GM23248 (cell line): ENCODE measurements at regions not wholly inside any gene's neighbourhood (a gene's known extent, or its start where the extent isn't known, plus 50 kb on each side); places are given as distances from the start of the nearest gene placed in this dataset.

Experiments
- DNase-seq: peaks from one replicate; pipeline ENCODE4 v3.0.0-alpha.2; 2015
- H2AFZ ChIP-seq: fragments of 200-600 bp; sonication (generic); 2 replicates; pipeline ENCODE4 v1.6.1; 2016; ENCODE audit warnings: antibody characterized with exemption
- H3F3A ChIP-seq: fragments of 200-600 bp; sonication (generic); 2 replicates; pipeline ENCODE4 v1.6.1; 2016; ENCODE audit warnings: mild to moderate bottlenecking, antibody characterized with exemption, mixed run types; ENCODE audit not compliant: insufficient read depth
- H3K27ac ChIP-seq: fragments of 200-600 bp; sonication (generic); 2 replicates; pipeline ENCODE4 v1.5.1; 2016; ENCODE audit warnings: mild to moderate bottlenecking
- H3K27me3 ChIP-seq: fragments of 200-600 bp; sonication (generic); replicated peaks from 2 replicates; pipeline ENCODE4 v1.6.1; 2016; ENCODE audit warnings: mild to moderate bottlenecking; ENCODE audit not compliant: insufficient read depth
- H3K36me3 ChIP-seq: fragments of 200-600 bp; sonication (generic); 2 replicates; pipeline ENCODE4 v1.6.1; 2016; ENCODE audit warnings: low read depth, mild to moderate bottlenecking
- H3K4me1 ChIP-seq: fragments of 200-600 bp; sonication (generic); 2 replicates; pipeline ENCODE4 v1.6.1; 2016; ENCODE audit warnings: mild to moderate bottlenecking; ENCODE audit not compliant: insufficient read depth
- H3K4me2 ChIP-seq: fragments of 200-600 bp; sonication (generic); one replicate; pipeline ENCODE4 v1.6.1; 2016; ENCODE audit warnings: mild to moderate bottlenecking; ENCODE audit not compliant: unreplicated experiment
- H3K4me3 ChIP-seq: fragments of 200-600 bp; sonication (generic); 2 replicates; pipeline ENCODE4 v1.5.1; 2016; ENCODE audit warnings: mild to moderate bottlenecking
- H3K79me2 ChIP-seq: fragments of 200-600 bp; sonication (generic); 2 replicates; pipeline ENCODE4 v1.6.1; 2016; ENCODE audit warnings: mild to moderate bottlenecking; ENCODE audit not compliant: insufficient read depth
- H3K9ac ChIP-seq: fragments of 200-600 bp; sonication (generic); 2 replicates; pipeline ENCODE4 v1.6.1; 2016; ENCODE audit warnings: mild to moderate bottlenecking
- H3K9me2 ChIP-seq: fragments of 200-600 bp; sonication (generic); 2 replicates; pipeline ENCODE4 v1.6.1; 2016; ENCODE audit warnings: mixed run types, mild to moderate bottlenecking, moderate library complexity; ENCODE audit not compliant: insufficient read depth
- H3K9me3 ChIP-seq: fragments of 200-600 bp; sonication (generic); one replicate; pipeline ENCODE4 v1.6.1; 2017; ENCODE audit warnings: low read depth
- H4K20me1 ChIP-seq: fragments of 200-600 bp; sonication (generic); 2 replicates; pipeline ENCODE4 v1.6.0; 2016; ENCODE audit not compliant: insufficient read depth
- EZH2 ChIP-seq: fragments of 200-600 bp; sonication (generic); IDR thresholded peaks from 2 replicates; pipeline ENCODE4 v1.6.1; 2018; ENCODE audit warnings: antibody characterized with exemption, mild to moderate bottlenecking; ENCODE audit not compliant: insufficient read depth, poor library complexity, severe bottlenecking
- EZH2phosphoT487 ChIP-seq: fragments of 200-600 bp; sonication (generic); IDR thresholded peaks from 2 replicates; pipeline ENCODE4 v1.6.1; 2018; ENCODE audit warnings: antibody characterized with exemption, moderate library complexity, mild to moderate bottlenecking, low read depth; ENCODE audit not compliant: insufficient read depth
- WGBS, 2 experiments: methylation state at CpG; one replicate each; pipeline ENCODE4 v1.1.6; 2015 to 2017; ENCODE audit warnings: low lambda C conversion rate in 2 of 2, low coverage in 1 of 2; ENCODE audit errors: missing lambda C conversion rate in 2 of 2; 5-methylcytosine and 5-hydroxymethylcytosine counted together
- in situ Hi-C: fragments of 300-500 bp; cut with MboI; formaldehyde crosslinking; loops from 2 replicates; pipeline ENCODE4 v1.15.0; 2020

- in situ Hi-C loops: no loop called here
- Histone ChIP-seq H3K4me2 (no peak overlapping the region), H3F3A (no peaks in the 10 kb centered on the region), H3K9me2 (no peaks in the 10 kb centered on the region), H3K36me3 (no peaks in the 10 kb centered on the region), H3K79me2 (no peaks in the 10 kb centered on the region), H3K9me3 (no peaks in the 10 kb centered on the region), H4K20me1 (no peaks in the 10 kb centered on the region), H3K4me1 (no peaks in the 10 kb centered on the region), H3K9ac (no peak overlapping the region), H3K27me3 (0 out of 2 replicates have a peak, but pooled peaks cover 2% of the 10 kb centered on the region), H3K27ac (no peak overlapping the region), H2AFZ (no peak overlapping the region), H3K4me3 (no peak overlapping the region)
- no peak for DNase-seq
- TF ChIP-seq EZH2phosphoT487 (no peak), EZH2 (no peak)
- WGBS, 2 experiments: 59 to 68% methylated on average over 5 of the region's 5 CpGs
These were observed 77.2 kb upstream of the BOD1 start for GRCh38 chr5:173693670-173694069.

GRCh38 chr5:173696216-173696615 lies 79.8 kb upstream of the BOD1 start:
- H3K9me3 ChIP-seq: no peaks in the 10 kb centered on the region
- no peak for DNase-seq
- H3F3A ChIP-seq: no peaks in the 10 kb centered on the region
- no peak overlapping the region for H3K4me3 ChIP-seq
- no peaks in the 10 kb centered on the region for H3K79me2 ChIP-seq
- H3K36me3 ChIP-seq: no peaks in the 10 kb centered on the region
- TF ChIP-seq EZH2: no peak
- no peak for TF ChIP-seq EZH2phosphoT487
- no peak overlapping the region for H2AFZ ChIP-seq
- H3K4me2 ChIP-seq: no peak overlapping the region
- no peaks in the 10 kb centered on the region for H3K9me2 ChIP-seq
- 91 to 94% methylated on average over 3 of the region's 3 CpGs for WGBS, 2 experiments
- no peak overlapping the region for H3K9ac ChIP-seq
- in situ Hi-C loops: no loop called here
- H3K27me3 ChIP-seq: 0 out of 2 replicates have a peak, but pooled peaks cover 2% of the 10 kb centered on the region
- H3K27ac ChIP-seq: no peak overlapping the region
- no peaks in the 10 kb centered on the region for H3K4me1 ChIP-seq
- no peaks in the 10 kb centered on the region for H4K20me1 ChIP-seq

- Histone ChIP-seq H3K4me1 (no peaks in the 10 kb centered on the region), H2AFZ (no peak overlapping the region), H3K27ac (no peak overlapping the region), H4K20me1 (no peaks in the 10 kb centered on the region), H3K79me2 (no peaks in the 10 kb centered on the region), H3K9ac (no peak overlapping the region), H3K4me3 (no peak overlapping the region), H3K9me2 (no peaks in the 10 kb centered on the region), H3K9me3 (no peaks in the 10 kb centered on the region), H3K27me3 (0 out of 2 replicates have a peak, but pooled peaks cover 2% of the 10 kb centered on the region), H3K36me3 (no peaks in the 10 kb centered on the region), H3K4me2 (no peak overlapping the region), H3F3A (no peaks in the 10 kb centered on the region)
- whole genome bisulfite sequencing, 2 experiments: 60 to 66% methylated on average over 11 of the region's 11 CpGs
- DNase-seq: no peak
- in situ Hi-C loops: no loop called here
- TF ChIP-seq EZH2phosphoT487: no peak
- no peak for TF ChIP-seq EZH2
These were observed 81.6 kb upstream of the BOD1 start for GRCh38 chr5:173697931-173698579.

GRCh38 chr5:173699966-173700365 lies 83.5 kb upstream of the BOD1 start:
- H3K4me2 ChIP-seq: no peak overlapping the region
- WGBS, 2 experiments: 88 to 95% methylated on average over 2 of the region's 2 CpGs
- 0 out of 2 replicates have a peak, but pooled peaks cover 2% of the 10 kb centered on the region for H3K27me3 ChIP-seq
- no peak overlapping the region for H2AFZ ChIP-seq
- TF ChIP-seq EZH2: no peak
- TF ChIP-seq EZH2phosphoT487: no peak
- no peaks in the 10 kb centered on the region for H3F3A ChIP-seq
- H3K4me1 ChIP-seq: no peaks in the 10 kb centered on the region
- no peak overlapping the region for H3K4me3 ChIP-seq
- no peaks in the 10 kb centered on the region for H3K9me3 ChIP-seq
- no peak overlapping the region for H3K9ac ChIP-seq
- in situ Hi-C loops: no loop called here
- H3K79me2 ChIP-seq: no peaks in the 10 kb centered on the region
- H3K36me3 ChIP-seq: no peaks in the 10 kb centered on the region
- no peaks in the 10 kb centered on the region for H3K9me2 ChIP-seq
- no peak for DNase-seq
- H3K27ac ChIP-seq: no peak overlapping the region
- no peaks in the 10 kb centered on the region for H4K20me1 ChIP-seq
